NCI-H526 treated with DMSO at 0.1 percent for 48 hours (cell line): ENCODE measurements at regions not wholly inside any gene's neighbourhood (a gene's known extent, or its start where the extent isn't known, plus 50 kb on each side); places are given as distances from the start of the nearest gene placed in this dataset.
"Not testable (repeated sequence)": the region's sequence is repeated elsewhere in the genome, so short reads cannot be mapped to it uniquely, and the experiment has no call there.

Source experiments
- DNase-seq: peaks from one replicate; lab custom pipeline; 2025; lab: John Stamatoyannopoulos, UW

DNA sequence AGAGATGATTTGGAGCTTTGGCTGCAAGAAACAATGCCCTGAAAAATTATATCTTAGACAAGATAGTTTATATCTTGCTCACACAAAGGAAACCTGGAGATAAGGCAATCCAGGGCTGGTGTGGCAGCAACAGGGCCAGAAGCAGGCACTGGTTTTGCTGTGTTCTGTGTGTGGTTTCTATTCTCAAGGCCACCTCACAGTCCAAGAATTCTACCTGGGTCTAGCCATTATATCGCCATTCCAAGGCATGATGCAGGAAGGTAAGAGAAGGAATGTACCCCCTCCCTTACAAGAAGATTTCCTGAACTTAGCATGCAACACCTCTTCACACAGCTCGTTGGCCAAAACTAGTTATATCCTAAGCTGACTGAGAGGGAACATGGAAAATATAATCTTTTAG is 74.5 kb upstream of the MEGF10 start:
- DNase-seq, result no peak

DNA sequence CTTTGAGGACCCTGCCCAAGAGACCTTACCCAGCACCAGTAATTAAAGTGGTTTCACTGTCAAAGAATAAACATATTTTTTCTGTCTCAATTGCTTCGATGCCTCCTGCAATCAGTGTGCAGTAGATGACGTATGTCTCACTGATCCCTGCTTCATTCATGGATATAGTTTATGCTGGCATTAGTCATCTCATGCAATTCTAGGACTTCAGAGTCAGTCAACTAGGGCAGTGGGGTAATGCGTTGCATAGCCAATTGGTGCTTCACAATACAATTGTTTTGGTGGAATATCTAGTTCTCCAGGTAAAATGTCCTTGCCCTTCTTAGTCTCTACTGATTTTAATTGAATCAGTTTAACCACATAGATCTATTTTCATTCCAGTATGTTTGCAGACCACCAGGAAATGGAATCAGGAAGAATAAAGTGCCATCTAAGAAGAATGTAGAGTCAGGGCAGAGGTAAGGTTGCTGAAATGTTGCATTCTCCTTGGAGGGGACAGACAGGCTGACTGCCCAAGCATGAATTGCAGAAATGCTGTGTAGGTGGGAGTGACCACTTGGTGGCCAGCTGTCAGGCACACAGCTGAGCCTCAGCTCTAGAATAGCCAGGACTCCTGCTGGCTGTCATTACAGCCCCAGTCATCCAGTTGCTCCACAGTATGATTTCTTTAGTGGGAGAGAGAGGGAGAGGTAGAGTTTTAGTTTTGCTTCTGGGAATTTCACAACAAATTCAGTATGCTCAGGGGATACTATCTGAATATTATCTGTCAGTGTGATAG is 73.5 kb upstream of the MEGF10 start:
- DNase-seq, result no peak

DNA sequence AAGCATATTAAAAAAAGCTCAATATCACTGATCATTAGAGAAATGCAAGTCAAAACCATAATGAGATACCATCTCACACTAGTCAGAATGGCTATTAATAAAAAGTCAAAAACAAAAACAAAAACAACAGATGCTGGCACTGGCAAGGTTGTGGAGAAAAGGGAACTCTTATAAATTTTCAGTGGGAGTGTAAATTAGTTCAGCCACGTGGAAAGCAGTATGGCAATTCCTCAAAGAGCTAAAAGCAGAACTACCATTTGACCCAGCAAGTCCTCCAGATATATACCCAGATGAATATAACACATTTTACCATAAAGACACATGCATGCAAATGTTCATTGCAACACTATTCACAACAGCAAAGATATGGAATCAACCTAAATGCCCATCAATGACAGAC is 68.7 kb upstream of the MEGF10 start:
- not testable (repeated sequence) for DNase-seq

DNA sequence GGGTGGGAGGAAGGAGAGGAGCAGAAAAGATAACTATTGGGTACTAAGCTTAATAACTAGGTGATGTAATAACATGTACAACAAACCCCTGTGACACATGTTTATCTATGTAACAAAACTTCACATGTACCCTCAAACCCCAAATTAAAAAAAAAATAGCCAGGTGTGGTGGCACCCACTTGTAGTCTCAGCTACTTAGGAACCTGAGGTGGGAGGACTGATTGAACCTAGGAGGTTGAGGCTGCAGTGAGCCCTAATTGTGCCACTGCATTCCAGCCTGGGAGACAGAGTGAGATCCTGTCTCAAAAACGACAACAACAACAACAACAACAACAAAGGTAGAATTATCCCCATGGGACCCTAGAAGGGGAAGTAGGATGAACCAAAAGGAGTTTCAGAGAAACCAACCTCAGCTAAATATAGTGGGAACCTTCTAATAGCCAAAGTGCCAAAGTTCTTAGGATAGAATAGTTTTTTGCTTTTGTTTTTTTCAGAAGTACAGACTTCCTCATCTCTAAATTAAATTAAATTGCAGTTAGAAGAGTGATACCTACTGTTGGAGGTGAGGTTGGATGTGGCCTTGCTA is 67.9 kb upstream of the MEGF10 start:
- not testable (repeated sequence) for DNase-seq

DNA sequence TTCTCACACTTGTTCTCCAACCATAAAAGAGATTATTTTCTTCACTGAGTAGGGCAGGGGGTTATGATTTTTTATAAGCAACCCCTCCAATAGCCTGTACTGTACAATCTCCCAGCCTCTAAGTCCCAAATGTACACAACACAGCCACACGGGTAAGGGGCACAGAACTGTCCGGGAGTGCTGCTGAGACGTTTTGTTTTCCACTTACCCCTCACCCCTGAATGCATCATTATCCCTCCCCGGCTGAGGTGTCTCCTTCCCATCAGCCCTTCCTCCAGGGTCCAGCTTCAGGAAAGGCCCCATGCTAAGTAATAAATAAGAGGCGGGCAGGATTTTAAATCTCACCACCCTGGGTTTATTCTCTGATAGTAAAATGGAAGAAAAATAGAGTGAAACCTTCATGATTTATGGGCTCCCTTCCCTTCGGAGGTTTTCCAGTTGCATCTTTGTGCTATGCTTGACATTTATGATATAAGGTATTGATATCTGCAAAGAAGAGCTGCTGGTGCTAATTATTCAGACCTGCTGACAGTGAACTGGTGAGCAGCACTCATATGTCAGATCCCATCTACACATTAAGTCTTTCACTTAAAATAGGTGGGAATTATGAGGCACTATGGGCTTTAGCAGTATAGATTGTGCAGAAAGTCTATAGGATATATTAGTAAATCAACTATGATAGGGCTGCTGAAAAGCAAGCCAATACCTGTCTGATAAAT is 67.2 kb upstream of the MEGF10 start:
- no peak for DNase-seq

DNA sequence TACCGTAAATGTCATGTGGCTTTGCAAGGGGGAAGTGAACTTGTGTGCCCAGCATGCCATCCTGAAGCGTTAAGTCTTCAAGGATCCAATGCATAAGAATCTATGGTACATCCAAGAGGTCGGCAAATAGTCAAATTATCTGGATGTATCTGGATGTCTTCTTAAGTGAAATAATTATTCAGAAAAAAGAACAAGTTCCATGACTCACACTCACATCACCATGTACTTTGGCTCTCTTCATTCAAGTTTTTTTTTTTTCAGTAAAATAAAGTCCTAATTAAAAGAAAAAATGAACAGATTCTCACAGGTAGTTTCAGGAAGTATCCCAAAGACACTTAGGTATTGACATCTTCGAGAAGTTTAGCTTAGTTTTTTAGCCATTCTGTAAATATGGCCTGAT is 62.7 kb upstream of the MEGF10 start:
- DNase-seq, result no peak

DNA sequence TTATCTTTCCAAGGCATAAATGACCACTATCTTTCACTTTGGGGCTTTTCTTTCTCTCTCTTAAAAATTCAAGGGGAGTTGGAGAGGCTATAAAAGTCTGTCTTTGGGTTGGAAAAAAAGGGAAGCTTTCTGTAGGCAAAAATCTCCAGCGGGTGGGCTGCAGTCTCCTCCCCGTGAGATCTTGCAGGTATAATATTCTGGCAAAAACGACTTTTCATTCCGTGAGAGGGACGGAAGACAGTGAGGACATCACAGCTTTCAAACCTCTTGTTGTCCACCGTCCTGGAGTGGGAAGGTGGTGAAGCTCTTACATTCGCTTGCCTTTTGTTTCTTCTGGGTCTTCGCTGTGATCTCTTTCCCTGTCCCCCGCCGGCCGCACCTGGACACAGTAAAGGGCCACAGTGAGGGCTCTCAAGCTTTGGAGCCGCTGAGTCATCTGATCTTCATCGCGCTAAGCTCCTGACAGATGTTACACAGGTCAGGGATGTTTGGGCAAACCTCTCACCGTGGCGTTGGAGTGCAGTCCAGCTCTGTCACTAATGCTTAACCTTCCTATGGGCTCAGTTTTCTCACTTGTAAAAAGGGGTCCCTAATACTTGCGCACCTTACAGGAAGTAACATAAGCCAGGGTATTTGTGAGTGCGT is 61.9 kb upstream of the MEGF10 start:
- DNase-seq, result no peak

DNA sequence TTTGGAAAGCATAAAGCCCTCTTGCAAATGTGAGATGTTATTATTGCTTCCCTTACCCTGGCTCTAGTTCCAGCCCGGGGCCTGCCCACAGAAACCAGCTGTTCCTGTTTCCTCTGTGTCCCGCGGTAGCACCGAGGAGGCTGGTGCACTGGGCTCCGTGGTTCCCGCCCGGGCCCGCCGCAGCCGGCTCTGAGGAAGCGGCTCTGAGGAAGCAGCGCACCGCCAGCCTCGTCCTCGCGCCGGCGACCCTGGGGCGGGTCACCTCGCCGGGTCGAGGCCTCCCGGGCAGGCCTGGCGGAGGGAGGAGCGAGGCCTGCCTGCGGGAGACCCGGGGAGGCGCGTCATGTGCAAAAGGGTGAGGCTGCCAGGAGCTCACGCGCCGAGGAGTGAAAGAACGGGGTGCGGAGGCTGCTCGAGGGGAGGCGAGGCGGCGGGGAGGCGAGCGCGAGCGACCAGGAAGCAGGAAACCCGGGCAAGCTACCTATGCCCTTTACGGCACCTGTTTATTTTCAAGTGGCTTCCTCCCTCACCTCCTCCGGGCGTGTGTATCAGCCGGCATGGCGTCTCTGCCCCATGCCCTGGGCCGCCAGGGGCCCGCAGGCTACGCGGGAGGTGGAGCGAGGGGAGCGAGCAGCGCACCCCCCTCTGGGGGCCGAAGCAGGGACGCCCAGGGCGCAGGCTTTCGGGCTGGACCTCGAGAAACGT is 61.3 kb upstream of the MEGF10 start:
- DNase-seq, result peak; percentile 20

DNA sequence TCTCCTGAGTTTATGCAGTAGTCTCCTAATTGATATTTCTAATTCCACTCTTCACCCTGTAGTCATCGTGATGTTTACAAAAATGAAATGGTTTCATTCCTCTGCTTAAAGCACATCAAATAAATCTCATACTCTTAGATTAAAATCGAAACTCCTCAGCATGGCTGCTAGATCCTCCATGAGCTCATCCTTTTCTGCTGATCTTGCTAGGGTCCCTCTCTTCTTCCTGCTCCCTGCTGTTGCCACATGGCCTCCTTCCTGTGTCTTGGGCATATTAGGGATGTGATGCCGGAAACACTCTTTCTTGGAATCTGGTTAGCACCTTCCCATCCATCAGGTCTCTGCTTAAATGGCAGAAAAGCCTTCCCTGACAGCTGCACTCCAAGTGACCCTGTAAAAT is 59.5 kb upstream of the MEGF10 start:
- DNase-seq, result no peak

DNA sequence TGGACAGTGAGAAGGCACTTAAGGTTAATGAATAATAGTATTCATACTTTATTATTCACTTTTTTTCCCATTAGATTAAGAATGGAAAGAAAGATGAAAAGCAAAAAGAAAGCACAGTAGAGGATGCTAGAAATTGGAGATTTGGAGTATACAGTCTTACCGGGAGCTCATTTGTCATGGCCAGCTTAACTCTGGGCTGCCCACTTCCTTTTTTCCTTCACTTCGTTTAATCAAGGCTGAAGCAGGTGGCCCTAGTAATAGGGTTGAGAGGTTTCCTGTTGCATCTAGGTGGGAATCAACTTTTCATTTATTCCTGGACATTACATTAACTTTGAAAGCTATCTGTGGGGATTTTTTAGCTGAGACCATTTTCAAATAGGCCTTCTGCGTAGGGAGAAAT is 57.0 kb upstream of the MEGF10 start:
- no peak for DNase-seq

DNA sequence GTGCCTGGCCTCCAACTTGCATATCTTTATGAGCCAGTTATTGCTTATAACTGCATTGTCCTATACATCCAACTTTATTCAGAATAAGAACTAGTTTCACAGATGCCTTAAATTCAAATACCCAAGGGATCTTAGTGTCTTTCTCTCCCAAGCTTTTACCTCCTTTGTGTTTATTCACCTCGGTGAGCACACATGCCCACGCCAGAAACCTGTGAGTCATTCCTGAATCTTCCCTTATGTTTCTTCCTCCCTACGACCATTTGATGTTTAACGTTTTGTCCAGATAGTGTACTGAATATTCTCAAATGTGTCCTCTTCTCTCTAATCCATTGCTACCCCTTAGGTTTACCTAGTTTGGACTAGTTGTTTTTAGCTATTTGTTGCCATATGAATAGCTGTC is 55.5 kb upstream of the MEGF10 start:
- DNase-seq, result no peak

DNA sequence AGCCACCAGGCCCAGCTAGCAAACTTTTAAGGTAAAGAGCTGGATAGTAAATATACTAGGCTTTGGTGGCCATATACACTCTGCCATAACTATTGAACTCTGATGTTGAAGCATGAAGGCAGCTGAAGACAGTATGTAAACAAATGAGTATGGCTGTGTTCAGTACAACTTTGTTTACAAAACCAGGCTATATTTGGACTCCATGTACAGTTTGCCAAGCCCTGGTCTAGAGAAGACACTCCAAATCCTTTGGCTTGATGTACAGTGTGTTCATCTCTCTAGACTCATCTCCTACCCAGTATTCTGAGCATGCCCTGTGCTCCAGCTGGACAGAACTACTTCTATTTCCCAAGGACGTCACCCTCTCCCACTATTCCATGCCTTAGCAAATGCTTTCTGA is 54.3 kb upstream of the MEGF10 start:
- DNase-seq, result no peak
